Brain pericyte (primary cell): ENCODE measurements at regions not wholly inside any gene's neighbourhood (a gene's known extent, or its start where the extent isn't known, plus 50 kb on each side); places are given as distances from the start of the nearest gene placed in this dataset.

Source experiments
- DNase-seq: peaks from one replicate; pipeline ENCODE4 v3.0.0-alpha.2; 2012; ENCODE audit warnings: low read depth, low spot score

GRCh38 chr2:239716009-239716408 is 309.1 kb downstream of the NDUFA10 start:
- DNase-seq, result no peak

GRCh38 chr2:239715606-239716005 is 309.5 kb downstream of the NDUFA10 start:
- no peak for DNase-seq

GRCh38 chr2:239715202-239715601 is 309.9 kb downstream of the NDUFA10 start:
- no peak for DNase-seq

GRCh38 chr2:239714116-239714515 is 311.0 kb downstream of the NDUFA10 start:
- DNase-seq, result no peak

DNA sequence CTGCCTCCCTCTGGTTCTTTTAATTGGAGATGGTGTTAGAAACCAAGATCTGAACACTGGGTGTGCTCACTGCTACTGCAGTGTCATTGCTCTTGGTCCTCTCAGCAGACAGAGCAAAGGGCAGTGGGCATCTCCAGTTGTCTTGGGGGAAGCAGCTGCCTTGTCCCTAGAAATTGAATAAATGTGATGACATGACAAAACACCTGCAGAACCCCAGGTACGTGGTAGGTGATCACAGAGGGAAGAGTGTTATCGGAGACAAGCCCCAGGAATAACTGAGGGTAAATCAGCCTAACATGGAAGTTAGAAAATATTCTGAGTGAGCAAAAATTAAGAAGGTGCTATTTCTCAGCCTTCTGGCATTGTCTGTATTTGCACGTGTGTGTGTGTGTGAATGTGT is 311.9 kb upstream of the HDAC4 start:
- DNase-seq, result no peak

GRCh38 chr2:239711911-239712570 is 311.2 kb upstream of the HDAC4 start:
- DNase-seq, result no peak

DNA sequence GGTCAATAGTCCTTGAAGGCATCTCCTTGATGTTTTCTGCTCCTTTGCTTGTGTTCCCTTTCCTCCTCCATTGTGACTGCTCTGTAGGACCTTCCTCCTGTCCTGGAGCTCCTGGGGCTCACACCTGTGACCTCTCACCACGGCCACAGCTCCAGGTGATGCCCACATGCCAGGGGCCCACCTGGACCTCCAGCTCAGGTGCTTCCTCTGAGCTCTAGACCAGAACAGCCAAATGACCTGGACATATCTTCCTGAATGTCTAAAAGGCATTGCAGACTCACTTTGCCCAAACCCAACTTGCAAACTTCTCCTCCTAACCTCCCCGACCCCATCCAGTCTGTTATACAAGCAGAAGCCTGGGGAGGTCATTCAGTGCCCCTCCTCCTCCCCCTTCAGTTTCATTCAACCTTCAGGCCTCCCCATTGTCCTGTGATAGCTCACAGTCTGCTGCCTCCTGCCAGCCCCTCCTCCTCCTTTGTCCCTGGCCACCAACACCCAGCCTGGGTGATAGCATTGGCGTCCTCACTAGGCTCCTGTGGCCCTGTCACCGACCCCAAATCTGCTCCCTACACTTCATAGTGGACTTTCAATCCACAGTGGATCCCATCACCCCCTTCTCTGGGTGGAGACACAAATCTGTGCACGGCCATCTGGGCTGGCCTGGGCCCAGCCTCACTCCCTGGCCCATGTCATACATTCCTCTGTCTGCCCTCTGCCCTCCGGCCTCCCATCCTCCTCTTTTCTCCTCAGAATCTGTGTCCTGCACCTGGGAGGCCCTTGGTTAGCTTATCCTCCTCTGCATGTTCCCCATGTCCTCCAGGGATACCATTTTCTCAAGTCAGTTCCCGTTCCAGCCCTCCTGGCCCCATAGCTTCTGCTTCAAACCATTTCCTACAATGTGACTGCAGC is 310.4 kb upstream of the HDAC4 start:
- DNase-seq, result no peak

GRCh38 chr2:239706367-239706766 is 305.5 kb upstream of the HDAC4 start:
- no peak for DNase-seq

GRCh38 chr2:239704737-239705136 is 303.9 kb upstream of the HDAC4 start:
- no peak for DNase-seq

DNA sequence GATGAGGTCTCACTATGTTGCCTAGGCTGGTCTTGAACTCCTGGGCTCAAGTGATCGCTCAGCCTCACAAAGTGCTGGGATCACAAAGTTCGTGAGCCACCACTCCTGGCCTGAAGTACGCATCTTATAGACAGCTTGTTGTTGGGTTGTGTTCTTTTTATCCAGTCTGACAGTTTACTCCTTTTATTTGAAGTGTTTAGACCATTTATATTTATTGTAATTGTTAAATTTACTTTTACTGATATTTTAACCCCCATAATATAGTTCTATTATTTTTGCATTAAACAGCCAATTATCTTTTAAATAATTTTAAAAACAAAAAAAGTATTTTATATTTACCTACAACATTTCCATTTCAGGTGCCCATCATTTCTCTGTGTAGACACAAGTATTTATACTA is 303.0 kb upstream of the HDAC4 start:
- DNase-seq, result no peak

DNA sequence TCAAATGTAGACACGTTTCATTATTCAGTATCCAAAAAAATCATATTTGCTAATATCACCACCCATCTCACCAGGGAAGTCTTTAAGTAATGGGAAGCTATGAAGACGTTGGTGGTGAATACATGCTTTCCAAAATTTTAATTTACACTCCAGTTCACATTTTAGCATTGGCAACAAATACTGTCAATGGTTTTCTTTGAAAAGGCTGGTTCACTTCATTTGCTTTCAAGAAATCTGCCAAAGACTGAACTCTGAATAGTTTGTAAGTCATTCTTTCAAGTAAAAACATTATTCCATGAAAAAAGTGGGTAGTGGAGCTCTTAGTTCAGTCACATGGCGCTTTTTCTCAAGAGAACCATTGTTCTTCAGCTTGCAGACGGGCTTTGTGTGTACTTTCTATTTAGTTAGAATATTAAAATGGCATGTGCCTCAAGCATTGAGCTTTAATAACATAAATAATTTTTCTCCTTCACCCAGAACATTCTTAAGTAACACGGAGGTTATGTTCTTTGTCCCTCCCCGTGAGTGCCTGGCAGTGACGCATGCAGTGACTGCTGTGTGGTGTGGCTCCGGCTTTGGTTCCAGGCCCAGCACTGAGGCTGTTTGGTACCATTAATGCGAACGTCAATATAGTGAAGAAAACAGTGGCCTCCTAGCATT is 300.0 kb upstream of the HDAC4 start:
- no peak for DNase-seq

DNA sequence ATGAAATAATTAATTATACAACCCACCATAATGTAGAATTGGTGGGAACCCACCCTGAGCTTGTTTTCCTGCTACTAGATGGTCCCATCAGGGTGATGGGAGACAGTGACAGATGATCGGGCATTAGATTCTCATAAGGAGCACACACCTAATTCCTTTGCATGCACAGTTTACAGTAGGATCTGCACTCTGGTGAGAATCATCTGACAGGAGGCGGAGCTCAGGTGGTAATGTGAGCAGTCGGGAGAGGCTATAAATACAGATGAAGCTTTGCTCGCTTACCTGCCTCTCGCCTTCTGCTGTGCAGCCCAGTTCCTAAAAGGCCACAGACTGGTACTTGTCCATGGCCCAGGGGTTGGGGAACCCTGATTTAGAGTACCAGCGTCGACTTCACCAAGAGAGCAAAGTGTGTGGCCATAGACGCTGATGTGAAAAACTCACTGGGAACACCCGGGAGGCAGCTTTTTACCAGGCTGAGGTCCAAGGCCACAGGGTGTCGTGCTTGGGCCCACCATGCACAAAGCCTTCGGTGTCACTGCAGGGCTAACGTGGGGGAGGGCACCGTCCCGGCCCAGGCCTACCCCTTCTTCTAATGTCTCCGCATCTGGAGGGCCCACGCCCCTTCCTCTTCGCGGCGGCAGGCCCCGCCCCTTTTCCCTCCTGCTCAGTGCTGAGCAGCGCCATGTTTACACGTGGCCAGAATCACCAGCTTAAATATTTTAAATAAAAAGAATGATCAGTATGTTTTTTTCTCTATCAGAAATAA is 296.8 kb upstream of the HDAC4 start:
- DNase-seq, result no peak

- no peak for DNase-seq
Observed at GRCh38 chr2:239696559-239697207, 295.9 kb upstream of the HDAC4 start.

DNA sequence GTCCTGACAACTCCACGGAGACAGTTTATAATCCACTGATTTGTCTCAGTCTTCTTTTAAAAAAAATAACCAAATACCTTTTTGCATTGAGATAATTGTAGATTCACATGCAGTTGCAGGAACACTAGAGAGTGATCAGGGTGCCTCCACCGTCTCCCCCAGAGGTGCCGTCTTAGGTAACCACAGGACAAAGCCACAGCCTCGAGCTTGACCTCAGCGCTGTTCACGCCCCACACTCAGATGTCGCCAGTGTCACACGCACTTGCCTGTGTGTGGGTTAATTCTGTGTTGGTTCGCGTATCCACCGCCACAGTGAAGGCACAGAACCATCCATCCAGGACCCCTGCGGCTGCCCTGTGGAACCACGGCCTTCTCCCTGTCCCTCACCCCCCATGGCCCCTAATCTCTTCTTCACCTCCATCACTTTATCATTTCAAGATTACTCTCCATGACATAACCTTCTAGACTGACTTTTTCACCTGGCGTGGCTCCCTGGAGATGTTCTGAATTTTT is 295.0 kb upstream of the HDAC4 start:
- DNase-seq, result no peak

GRCh38 chr2:239695106-239695727 is 294.4 kb upstream of the HDAC4 start:
- no peak for DNase-seq

- DNase-seq, result no peak
Observed at GRCh38 chr2:239694487-239694886, 293.7 kb upstream of the HDAC4 start.

- DNase-seq, result no peak
Observed at GRCh38 chr2:239693761-239694415, 293.1 kb upstream of the HDAC4 start.

DNA sequence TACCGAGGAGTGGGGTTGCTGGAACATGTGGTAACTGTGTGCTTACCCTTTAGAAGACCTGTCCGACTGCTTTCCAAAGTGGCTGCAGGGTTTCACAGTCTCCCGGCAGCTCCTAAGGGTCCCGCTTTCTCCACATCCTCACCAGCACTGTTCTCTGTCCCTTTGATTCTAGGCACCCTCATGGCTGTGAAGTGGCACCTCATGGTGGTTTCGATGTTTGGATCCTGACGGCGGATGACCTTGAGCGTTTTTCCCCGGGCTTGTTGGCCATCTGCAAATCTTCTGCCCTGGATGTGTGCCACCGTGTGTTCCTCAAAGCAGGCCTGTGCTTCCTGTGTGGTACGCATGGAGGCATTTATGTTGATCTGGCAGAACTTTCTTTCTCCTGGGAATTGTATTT is 292.5 kb upstream of the HDAC4 start:
- DNase-seq, result no peak

GRCh38 chr2:239692919-239693318 is 292.1 kb upstream of the HDAC4 start:
- no peak for DNase-seq

DNA sequence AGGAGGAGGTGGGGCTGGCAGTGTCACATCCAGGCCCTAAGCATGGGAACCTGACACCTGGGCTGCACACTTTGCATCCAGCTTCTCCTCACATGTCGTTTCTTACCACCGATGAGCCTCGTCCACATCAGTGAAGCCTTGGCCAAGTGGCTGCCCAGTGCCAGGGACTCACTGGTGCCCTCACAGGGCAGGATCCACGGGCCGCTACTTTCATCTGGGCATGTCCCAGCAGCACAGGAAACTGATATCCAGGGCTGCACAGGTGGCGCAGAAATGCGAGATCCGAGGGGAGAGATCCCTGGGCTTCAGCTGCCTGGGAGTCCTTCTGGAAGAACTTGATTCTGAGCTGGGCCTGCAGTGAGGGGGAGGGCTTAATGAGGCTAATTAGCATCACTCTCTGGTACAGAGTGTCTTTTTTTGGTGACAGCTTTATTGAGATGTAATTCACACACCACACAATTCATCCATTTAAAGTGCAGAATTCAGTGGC is 291.6 kb upstream of the HDAC4 start:
- DNase-seq, result no peak
